ENCODE measurements at regions not wholly inside any gene's neighbourhood (a gene's known extent, or its start where the extent isn't known, plus 50 kb on each side); places are given as distances from the start of the nearest gene placed in this dataset.

DNA sequence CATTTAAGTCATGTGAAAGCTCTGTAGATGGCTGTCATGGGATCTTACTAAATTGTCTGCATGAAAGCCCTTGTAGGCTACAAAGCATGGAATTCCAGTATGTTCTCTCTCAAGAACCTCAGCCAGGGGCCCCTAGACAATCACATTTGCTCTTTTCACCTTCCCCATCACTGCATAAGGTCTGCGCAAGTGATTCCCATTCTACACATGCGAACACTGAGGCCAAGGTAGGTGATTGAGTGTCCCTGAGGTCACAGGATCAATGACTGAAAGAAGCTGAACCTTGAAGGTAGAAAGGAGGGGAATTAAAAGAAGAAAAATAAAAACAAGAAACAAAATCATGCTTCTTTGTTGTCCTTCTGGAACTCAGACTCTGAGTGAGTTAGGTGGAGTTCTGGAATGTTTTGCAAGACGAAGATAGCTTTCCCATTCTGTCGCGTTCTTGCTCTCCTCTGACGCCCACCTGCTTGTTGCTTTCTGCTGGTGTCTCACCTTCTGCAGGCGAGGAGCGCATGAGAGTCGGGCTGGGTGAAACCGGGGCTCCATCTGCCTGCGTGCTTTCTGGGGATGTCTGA is 79.9 kb downstream of the SPRING1 start:
- CTCF ChIA-PET: no interaction called here
- H3K4me2 ChIP-seq (ENCODE audit: low read length): peak overlapping the region; percentile 26; the same call in 1 of the 2 replicates
- H3K79me2 ChIP-seq (ENCODE audit: insufficient read depth, low read length): no peaks in the 10 kb centered on the region
- no peak overlapping the region for H3K27ac ChIP-seq (ENCODE audit: low read depth, low read length)
- intact Hi-C loops (cut with micrococcal nuclease): no loop called here
- RAD21 ChIA-PET (ENCODE audit: low non-redundant PET in 1 of 2, low total read pairs in 2 of 2, uncharacterized antibody in 2 of 2, unreplicated experiment in 2 of 2): no interaction called here
- POLR2A ChIA-PET: no interaction called here
- DNase-seq (ENCODE audit: low read depth, low spot score) (no peak), ATAC-seq (no peak)
- H3K27me3 ChIP-seq (ENCODE audit: insufficient read depth, low read length): no peaks in the 10 kb centered on the region; the same call in 1 of the 2 replicates
- no TSS peak for BruUV-seq (replicated peaks)
- H3K4me1 ChIP-seq (ENCODE audit: control insufficient read depth in 1 of 2, insufficient read depth in 2 of 2, low read length in 2 of 2): peaks cover 26 to 27% of the 10 kb centered on the region in 2 experiments
- H3K9ac ChIP-seq (ENCODE audit: low read length): no peak overlapping the region
- H3K9me3 ChIP-seq (ENCODE audit: control insufficient read depth in 1 of 2, insufficient read depth in 1 of 2, low read depth in 1 of 2, low read length in 2 of 2): no peaks in the 10 kb centered on the region
- H3K36me3 ChIP-seq (ENCODE audit: control insufficient read depth in 1 of 2, insufficient read depth in 2 of 2, low read length in 2 of 2): no peaks in the 10 kb centered on the region
- no peak overlapping the region for H3K4me3 ChIP-seq (replicated peaks in 1 of 2; ENCODE audit: low read depth in 1 of 2, low read length in 2 of 2)
- no peak overlapping the region for H2AFZ ChIP-seq (ENCODE audit: low read depth, low read length, poor library complexity, severe bottlenecking)
- H3K9me2 ChIP-seq (ENCODE audit: insufficient read depth): no peaks in the 10 kb centered on the region
- no peak for TF ChIP-seq ELF1 (IDR thresholded peaks at IDR 0.05; ENCODE audit: borderline replicate concordance, low read depth)
- no peak for TF ChIP-seq YY1 (IDR thresholded peaks at IDR 0.05; ENCODE audit: extremely low read depth, insufficient replicate concordance, low read depth, low read length)
- TF ChIP-seq JUND (IDR thresholded peaks at IDR 0.05): no peak
- TF ChIP-seq SRF (IDR thresholded peaks at IDR 0.05; ENCODE audit: low read depth): no peak
- TF ChIP-seq ZNF274 (IDR thresholded peaks at IDR 0.05; ENCODE audit: low read depth, low read length): no peak
- no peak for TF ChIP-seq FOSL1 (IDR thresholded peaks at IDR 0.05; ENCODE audit: low read depth)
- no peak for TF ChIP-seq SP1 (IDR thresholded peaks at IDR 0.05; ENCODE audit: low read depth)
- TF ChIP-seq, protein P1, sequence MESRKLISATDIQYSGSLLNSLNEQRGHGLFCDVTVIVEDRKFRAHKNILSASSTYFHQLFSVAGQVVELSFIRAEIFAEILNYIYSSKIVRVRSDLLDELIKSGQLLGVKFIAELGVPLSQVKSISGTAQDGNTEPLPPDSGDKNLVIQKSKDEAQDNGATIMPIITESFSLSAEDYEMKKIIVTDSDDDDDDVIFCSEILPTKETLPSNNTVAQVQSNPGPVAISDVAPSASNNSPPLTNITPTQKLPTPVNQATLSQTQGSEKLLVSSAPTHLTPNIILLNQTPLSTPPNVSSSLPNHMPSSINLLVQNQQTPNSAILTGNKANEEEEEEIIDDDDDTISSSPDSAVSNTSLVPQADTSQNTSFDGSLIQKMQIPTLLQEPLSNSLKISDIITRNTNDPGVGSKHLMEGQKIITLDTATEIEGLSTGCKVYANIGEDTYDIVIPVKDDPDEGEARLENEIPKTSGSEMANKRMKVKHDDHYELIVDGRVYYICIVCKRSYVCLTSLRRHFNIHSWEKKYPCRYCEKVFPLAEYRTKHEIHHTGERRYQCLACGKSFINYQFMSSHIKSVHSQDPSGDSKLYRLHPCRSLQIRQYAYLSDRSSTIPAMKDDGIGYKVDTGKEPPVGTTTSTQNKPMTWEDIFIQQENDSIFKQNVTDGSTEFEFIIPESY (IDR thresholded peaks at IDR 0.05; ENCODE audit: extremely low read depth, insufficient replicate concordance, low read length): no peak
- no peak for TF ChIP-seq EGR1 (IDR thresholded peaks at IDR 0.05; ENCODE audit: low read depth)
- no peak for TF ChIP-seq SIN3A (IDR thresholded peaks at IDR 0.05; ENCODE audit: low read depth)
- TF ChIP-seq REST (IDR thresholded peaks at IDR 0.05; ENCODE audit: low read depth): no peak
- TF ChIP-seq EZH2phosphoT487 (IDR thresholded peaks at IDR 0.05; ENCODE audit: borderline replicate concordance): no peak
- no peak for TF ChIP-seq CBX3 (IDR thresholded peaks at IDR 0.05; ENCODE audit: low read depth)
- TF ChIP-seq CTCF (IDR thresholded peaks at IDR 0.05 in 2 of 3, conservative IDR thresholded peaks at IDR 0.05 in 1 of 3; ENCODE audit: borderline replicate concordance in 1 of 3, insufficient read depth in 1 of 3, low read depth in 2 of 3, low read length in 2 of 3): no peak
- no peak for TF ChIP-seq RAD21 (IDR thresholded peaks at IDR 0.05; ENCODE audit: low read depth)
- no peak for TF ChIP-seq CEBPB (IDR thresholded peaks at IDR 0.05; ENCODE audit: low read depth)
- no peak for TF ChIP-seq EZH2 (IDR thresholded peaks at IDR 0.05)
- TF ChIP-seq TCF7L2 (IDR thresholded peaks at IDR 0.05; ENCODE audit: borderline replicate concordance, extremely low read depth, insufficient read depth, insufficient read length): no peak
- no peak for TF ChIP-seq MAX (IDR thresholded peaks at IDR 0.05)
- H4K20me1 ChIP-seq (ENCODE audit: insufficient read depth): no peaks in the 10 kb centered on the region
